Muscle layer of colon (tissue), 2 donors: ENCODE measurements at regions not wholly inside any gene's neighbourhood (a gene's known extent, or its start where the extent isn't known, plus 50 kb on each side); places are given as distances from the start of the nearest gene placed in this dataset.

Experiments used
- H3K27ac ChIP-seq: one replicate; pipeline ENCODE4 v1.7.0; 2013; ENCODE audit warnings: low read depth, mild to moderate bottlenecking, low read length, moderate library complexity
- H3K27me3 ChIP-seq, 2 donors: one replicate each; pipeline ENCODE4 v1.7.0; 2013; ENCODE audit warnings: low read length in 2 of 2, mild to moderate bottlenecking in 2 of 2; ENCODE audit not compliant: insufficient read depth in 2 of 2, control insufficient read depth in 1 of 2
- H3K36me3 ChIP-seq: one replicate; pipeline ENCODE4 v1.7.0; 2013; ENCODE audit warnings: mild to moderate bottlenecking, low read length; ENCODE audit not compliant: insufficient read depth
- H3K4me1 ChIP-seq: one replicate; pipeline ENCODE4 v1.7.0; 2013; ENCODE audit warnings: mild to moderate bottlenecking, low read length; ENCODE audit not compliant: insufficient read depth
- H3K4me3 ChIP-seq, 2 donors: one replicate each; pipeline ENCODE4 v1.7.0; 2013; ENCODE audit warnings: low read length in 2 of 2, low read depth in 1 of 2, mild to moderate bottlenecking in 1 of 2, moderate library complexity in 1 of 2
- H3K9ac ChIP-seq: one replicate; pipeline ENCODE4 v1.7.0; 2013; ENCODE audit warnings: low read length
- H3K9me3 ChIP-seq: one replicate; pipeline ENCODE4 v1.7.0; 2013; ENCODE audit warnings: mild to moderate bottlenecking, low read length
- donor health status: abdominal sarcoma.
- donor health status: Adenocarcinoma of cecum.

DNA sequence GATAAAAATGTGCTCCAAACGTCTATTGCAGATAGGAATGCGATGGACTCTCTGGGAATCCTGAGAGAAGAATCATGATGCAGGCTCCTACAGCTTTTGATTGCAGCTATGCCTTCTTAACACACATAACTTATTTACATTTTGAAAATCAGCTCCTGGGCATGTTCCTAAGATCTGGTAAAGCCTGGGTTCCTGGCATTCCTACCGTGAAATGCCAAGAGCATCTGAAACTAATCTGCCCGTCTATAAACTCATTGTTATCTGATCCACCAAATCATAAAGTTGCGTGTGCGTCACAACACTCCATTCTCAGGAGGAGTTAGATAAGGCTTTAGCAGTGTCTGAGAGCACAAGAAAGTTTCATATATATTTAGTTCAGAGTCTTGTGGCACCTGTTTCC, 79.0 kb upstream of the VGLL3 start:
- H3K27me3 ChIP-seq: no peaks in the 10 kb centered on the region
- H3K36me3 ChIP-seq: no peaks in the 10 kb centered on the region
- no peak overlapping the region for H3K27ac ChIP-seq
- H3K4me3 ChIP-seq: no peak overlapping the region
- no peaks in the 10 kb centered on the region for H3K4me1 ChIP-seq
- H3K9me3 ChIP-seq: no peaks in the 10 kb centered on the region
- H3K9ac ChIP-seq: no peak overlapping the region

DNA sequence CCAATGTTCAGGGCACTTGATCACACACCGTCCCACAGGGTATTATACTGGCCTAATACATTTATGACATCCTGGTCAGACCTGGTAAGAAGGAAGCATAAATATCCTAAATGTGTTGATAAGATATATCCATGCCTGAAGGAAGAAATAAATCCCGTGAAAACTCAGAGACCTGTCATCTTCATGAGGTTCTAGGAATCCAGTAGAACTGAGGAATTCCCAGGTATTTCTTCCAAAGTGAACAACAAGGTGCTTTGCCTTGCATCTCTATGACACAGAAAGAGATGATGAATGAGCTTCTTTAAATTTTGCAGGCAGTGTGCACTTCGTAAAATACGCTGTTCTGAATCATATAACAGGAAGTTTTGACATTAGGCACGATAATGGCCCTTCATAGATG, 78.1 kb upstream of the VGLL3 start:
- Histone ChIP-seq H3K36me3 (no peaks in the 10 kb centered on the region), H3K27ac (no peak overlapping the region), H3K4me1 (no peaks in the 10 kb centered on the region), H3K27me3 (no peaks in the 10 kb centered on the region), H3K4me3 (no peak overlapping the region), H3K9ac (no peak overlapping the region), H3K9me3 (no peaks in the 10 kb centered on the region)

DNA sequence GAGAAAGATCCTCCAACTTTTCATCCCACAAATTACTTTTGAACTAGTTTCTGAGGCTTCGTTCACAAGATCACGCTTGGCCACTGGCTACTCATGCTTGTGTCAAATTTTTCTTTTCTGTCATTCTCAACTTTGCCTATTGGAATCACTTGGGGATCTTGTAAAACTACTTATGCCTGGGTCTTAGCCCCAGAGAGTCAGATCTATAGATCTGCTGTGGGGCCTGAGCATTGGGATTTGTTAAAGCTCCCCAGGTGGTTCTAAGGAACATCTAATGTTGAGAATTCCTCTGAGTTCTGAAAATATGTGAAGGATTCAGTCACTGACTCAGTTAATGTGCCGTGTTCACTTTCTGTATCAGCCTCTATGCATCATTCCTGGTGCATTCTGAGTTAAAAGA, 71.7 kb upstream of the VGLL3 start:
- no peaks in the 10 kb centered on the region for H3K9me3 ChIP-seq
- H3K27ac ChIP-seq: no peak overlapping the region
- H3K27me3 ChIP-seq: no peaks in the 10 kb centered on the region
- no peak overlapping the region for H3K4me3 ChIP-seq
- H3K9ac ChIP-seq: no peak overlapping the region
- H3K4me1 ChIP-seq: no peaks in the 10 kb centered on the region
- no peaks in the 10 kb centered on the region for H3K36me3 ChIP-seq

DNA sequence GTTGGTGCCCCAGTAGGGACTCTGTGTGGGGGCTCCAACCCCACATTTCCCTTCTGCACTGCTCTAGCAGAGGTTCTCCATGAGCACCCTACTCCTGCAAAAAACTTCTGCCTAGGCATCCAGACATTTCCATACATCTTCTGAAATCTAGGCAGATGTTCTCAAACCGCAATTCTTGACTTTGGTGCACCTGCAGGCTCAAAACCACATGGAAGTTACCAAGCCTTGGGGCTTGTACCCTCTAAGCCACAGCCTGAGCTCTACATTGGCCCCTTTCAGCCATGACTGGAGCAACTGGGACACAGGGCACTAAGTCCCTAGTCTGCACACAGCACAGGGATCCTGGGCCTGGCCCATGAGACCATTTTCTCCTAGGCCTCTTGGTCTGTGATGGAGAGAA, 66.5 kb upstream of the VGLL3 start:
- Histone ChIP-seq H3K27me3 (no peaks in the 10 kb centered on the region), H3K9me3 (no peaks in the 10 kb centered on the region), H3K9ac (no peak overlapping the region), H3K4me3 (no peak overlapping the region), H3K36me3 (no peaks in the 10 kb centered on the region), H3K27ac (no peak overlapping the region), H3K4me1 (no peaks in the 10 kb centered on the region)

DNA sequence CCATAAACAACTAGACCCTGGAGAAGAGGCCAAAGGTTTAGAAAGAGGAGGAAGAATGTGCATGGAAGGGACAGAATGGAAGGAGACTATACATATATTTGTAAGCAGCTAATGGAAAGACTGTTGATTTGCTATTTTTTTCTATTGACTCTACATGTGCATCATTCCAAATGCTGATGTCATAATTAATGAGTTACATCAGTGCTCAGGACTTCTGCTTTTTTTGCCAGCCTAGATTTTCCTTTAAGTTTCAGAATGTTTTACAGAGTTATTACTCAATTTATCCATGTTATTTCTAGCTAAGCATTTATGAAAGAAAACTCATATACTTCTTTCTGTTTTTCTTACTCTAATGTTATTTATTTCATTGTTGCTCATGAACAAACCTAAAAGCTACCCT, 62.6 kb upstream of the VGLL3 start:
- Histone ChIP-seq H3K4me1 (no peaks in the 10 kb centered on the region), H3K36me3 (no peaks in the 10 kb centered on the region), H3K27ac (no peak overlapping the region), H3K27me3 (no peaks in the 10 kb centered on the region), H3K4me3 (no peak overlapping the region), H3K9ac (no peak overlapping the region), H3K9me3 (no peaks in the 10 kb centered on the region)

DNA sequence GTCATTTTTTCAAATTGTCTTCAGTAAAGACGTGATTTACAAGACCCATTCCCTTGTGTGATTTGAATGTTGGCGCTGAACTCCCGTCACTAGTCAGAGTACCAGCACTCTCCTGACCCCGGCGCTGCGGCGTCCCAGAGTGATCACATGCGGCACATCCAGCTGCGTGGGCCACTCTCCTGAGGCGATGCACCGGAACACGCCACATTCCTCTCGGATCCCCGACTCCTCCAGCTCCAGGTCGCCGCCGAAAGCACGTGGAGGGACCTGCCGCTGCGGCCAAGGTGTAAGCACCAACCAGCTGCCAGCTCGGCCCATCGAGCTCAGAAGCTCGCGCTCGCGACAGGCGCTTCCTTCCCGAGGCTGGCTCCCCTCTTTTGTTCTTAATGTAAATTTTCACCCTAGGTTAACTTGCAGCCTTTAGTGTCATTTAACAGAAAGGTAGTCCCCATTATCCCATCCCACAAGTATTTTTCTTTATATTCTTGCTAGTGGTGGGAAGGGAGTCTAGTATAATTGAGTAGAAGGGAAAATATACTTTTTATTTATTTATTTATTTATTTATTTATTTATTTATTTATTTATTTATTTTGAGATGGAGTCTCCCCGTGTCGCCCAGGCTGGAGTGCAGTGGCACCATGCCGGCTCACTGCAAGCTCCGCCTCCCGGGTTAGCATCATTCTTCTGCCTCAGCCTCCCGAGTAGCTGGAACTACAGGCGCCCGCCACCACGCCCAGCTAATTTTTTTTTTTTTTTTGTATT, 61.7 kb upstream of the VGLL3 start:
- no peaks in the 10 kb centered on the region for H3K9me3 ChIP-seq
- no peak overlapping the region for H3K9ac ChIP-seq
- H3K36me3 ChIP-seq: no peaks in the 10 kb centered on the region
- no peak overlapping the region for H3K4me3 ChIP-seq
- H3K27ac ChIP-seq: no peak overlapping the region
- no peaks in the 10 kb centered on the region for H3K27me3 ChIP-seq
- peaks cover 3% of the 10 kb centered on the region for H3K4me1 ChIP-seq

DNA sequence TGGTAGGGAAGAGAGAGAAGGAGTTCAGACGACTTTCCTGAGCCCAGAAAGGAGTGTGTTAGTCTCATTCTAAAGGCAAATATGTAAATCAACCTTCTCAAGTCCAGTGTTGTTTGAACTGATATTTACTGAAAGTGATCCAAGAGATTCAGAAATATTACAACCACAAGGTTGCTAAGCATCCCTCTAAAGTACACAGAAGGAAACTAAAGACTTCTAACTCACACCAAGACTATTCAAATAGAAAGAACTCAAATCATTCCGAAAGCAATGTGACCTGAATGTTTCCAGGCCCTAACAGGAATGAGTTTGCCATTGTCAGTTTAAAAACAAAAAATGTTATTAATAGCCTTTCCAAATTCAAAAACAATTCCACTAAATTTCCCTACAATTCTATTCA, 56.9 kb upstream of the VGLL3 start:
- H3K27me3 ChIP-seq: no peaks in the 10 kb centered on the region
- no peak overlapping the region for H3K4me3 ChIP-seq
- H3K36me3 ChIP-seq: no peaks in the 10 kb centered on the region
- no peaks in the 10 kb centered on the region for H3K9me3 ChIP-seq
- no peak overlapping the region for H3K27ac ChIP-seq
- H3K4me1 ChIP-seq: peaks cover 8% of the 10 kb centered on the region
- H3K9ac ChIP-seq: no peak overlapping the region

DNA sequence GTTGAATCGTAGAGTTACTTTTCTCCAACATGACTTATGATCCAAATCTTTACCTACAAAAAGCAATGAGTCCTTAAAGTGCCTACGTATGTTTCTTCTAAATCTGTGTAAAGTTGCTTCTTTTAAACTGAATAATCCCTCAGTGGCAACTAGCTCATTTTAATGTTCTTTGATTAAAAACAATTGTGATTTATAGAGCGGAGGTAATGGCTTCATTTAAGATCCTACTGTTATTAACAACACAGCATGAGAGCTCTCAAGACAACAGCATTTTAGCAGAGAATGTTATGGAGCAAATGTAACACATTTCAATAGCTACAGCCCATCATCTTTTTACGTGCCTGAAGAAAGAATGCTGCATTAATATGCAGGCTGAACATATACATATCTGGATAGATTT, 55.3 kb upstream of the VGLL3 start:
- H3K9ac ChIP-seq: no peak overlapping the region
- H3K27me3 ChIP-seq: no peaks in the 10 kb centered on the region
- H3K9me3 ChIP-seq: no peaks in the 10 kb centered on the region
- no peak overlapping the region for H3K27ac ChIP-seq
- no peak overlapping the region for H3K4me3 ChIP-seq
- H3K4me1 ChIP-seq: peaks cover 8% of the 10 kb centered on the region
- no peaks in the 10 kb centered on the region for H3K36me3 ChIP-seq

DNA sequence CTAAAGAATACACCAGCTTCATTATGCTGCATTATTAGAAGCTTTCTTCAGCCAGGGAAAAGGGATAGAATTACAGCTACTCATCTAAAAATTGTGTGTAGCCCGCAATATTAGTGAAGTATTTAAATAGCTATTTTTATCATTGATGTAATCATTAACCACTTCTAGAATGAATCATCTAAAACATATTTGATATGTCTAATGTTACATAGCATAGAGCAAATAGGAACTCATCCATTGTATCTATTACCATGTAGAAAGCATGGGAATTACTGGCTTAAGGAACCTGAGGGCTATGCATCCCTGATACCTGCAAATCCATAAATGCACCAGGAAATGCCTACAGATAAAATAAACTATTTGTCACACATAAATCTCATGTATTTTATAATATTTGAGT, 54.5 kb upstream of the VGLL3 start:
- Histone ChIP-seq H3K36me3 (no peaks in the 10 kb centered on the region), H3K27me3 (no peaks in the 10 kb centered on the region), H3K9me3 (no peaks in the 10 kb centered on the region), H3K27ac (no peak overlapping the region), H3K9ac (no peak overlapping the region), H3K4me1 (peaks cover 8% of the 10 kb centered on the region), H3K4me3 (no peak overlapping the region)

DNA sequence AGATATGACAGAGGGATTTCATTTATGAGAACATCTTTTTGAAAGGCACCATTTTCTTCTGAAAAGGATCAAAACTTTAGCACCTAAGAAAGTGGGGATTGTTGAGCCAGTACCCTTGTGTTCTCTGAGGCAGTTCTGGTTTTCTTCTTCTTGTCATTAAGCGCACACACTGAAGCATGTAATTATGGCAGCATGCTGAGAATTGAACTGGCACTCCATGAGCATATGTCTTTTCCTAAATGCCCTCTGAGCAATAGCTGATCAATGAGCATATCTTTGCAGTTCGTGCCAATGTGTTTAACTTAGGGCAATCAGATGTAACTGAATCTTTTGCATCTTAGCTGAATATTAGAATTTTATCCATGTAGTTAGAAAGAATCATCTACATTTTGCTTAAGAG, 53.9 kb upstream of the VGLL3 start:
- H3K9ac ChIP-seq: no peak overlapping the region
- no peak overlapping the region for H3K4me3 ChIP-seq

DNA sequence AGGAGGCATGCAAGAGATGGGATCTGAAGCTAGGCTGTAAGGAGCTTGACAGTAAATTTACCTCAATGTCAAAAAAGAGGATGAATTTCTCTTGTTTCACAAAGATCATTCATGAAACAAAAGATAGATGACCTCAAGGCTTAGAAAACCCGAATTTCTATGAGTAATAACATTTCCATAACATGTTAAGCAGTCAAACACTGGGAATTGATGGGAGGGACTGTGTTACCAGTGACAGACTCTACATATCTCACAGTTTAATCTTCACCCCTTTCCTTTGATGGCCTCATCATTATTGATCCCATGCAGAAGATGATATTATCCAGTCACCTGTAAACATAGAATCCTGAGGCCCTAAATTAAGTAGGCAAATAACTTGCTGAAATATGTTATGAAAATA, 53.5 kb upstream of the VGLL3 start:
- H3K27ac ChIP-seq: no peak overlapping the region
- H3K4me3 ChIP-seq: no peak overlapping the region
- H3K4me1 ChIP-seq: peaks cover 8% of the 10 kb centered on the region
- H3K9me3 ChIP-seq: no peaks in the 10 kb centered on the region
- no peaks in the 10 kb centered on the region for H3K27me3 ChIP-seq
- no peak overlapping the region for H3K9ac ChIP-seq
- no peaks in the 10 kb centered on the region for H3K36me3 ChIP-seq

More for the DNA sequence above, 53.9 kb upstream of the VGLL3 start:
- peaks cover 8% of the 10 kb centered on the region for H3K4me1 ChIP-seq
- H3K27ac ChIP-seq: no peak overlapping the region
- no peaks in the 10 kb centered on the region for H3K9me3 ChIP-seq
- no peaks in the 10 kb centered on the region for H3K36me3 ChIP-seq
- H3K27me3 ChIP-seq: no peaks in the 10 kb centered on the region

DNA sequence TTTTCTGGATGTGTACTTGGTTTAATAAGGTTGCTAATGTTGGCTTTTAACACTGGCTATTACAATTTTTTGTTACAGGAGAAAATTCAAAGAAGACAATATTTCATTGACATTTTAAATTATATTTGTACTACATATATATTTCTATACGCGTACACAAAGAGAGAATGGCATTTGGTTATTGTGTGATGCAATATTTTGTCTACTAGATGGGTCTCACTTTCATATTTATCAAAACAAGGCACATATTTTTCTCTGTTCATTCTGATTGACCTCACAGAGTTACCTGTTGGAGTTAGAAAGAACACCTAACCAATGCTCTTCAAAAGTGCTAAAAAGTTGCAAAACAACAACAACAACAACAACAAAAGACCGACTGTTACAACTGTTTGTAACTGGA, 50.2 kb upstream of the VGLL3 start:
- Histone ChIP-seq H3K4me1 (no peaks in the 10 kb centered on the region), H3K9ac (no peak overlapping the region), H3K9me3 (no peaks in the 10 kb centered on the region)

More for the DNA sequence above, 50.2 kb upstream of the VGLL3 start:
- H3K27me3 ChIP-seq: no peaks in the 10 kb centered on the region
- no peak overlapping the region for H3K27ac ChIP-seq
- H3K36me3 ChIP-seq: no peaks in the 10 kb centered on the region
- H3K4me3 ChIP-seq: no peak overlapping the region
